SH-SY5Y (cell line): ENCODE measurements at regions not wholly inside any gene's neighbourhood (a gene's known extent, or its start where the extent isn't known, plus 50 kb on each side); places are given as distances from the start of the nearest gene placed in this dataset.

Experiments
- GATA2 ChIP-seq: IDR thresholded peaks from 2 replicates; pipeline ENCODE4 v1.6.1; 2011; ENCODE audit warnings: mild to moderate bottlenecking, low read depth, low read length
- GATA3 ChIP-seq: IDR thresholded peaks from 2 replicates; pipeline ENCODE4 v1.6.1; 2011; ENCODE audit warnings: low read depth, mild to moderate bottlenecking, low read length, moderate library complexity

DNA sequence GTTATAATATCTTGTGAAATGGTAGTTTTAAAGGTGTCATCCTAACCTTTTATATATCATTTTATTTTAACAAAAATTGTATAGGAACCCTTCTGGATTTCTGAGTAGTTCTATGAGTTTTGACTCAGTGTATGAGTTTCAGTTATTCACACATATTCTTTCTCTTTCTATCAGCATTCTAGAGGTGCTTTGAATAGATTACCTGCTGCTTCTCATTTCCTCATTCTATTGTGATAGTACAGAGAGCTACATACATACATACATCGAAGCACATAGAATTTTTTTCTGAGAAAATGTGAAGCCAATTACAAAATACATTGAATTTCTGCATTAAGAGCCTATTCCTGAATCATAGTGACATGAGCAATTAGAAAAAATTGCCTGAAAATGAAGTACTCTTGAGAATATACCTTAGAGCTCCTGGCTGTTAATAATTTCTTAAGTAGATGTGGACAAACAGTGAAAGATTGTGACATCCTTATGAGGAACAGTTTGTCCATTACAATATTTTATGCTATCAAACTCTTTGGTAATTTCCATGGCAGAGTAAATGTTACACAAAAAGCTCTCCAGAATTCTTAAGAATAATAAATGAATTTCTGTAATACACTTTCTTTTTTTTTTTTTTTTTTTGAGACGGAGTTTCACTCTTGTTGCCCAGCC is 556.6 kb downstream of the TRHDE start:
- TF ChIP-seq GATA3 (no peak), GATA2 (no peak)

DNA sequence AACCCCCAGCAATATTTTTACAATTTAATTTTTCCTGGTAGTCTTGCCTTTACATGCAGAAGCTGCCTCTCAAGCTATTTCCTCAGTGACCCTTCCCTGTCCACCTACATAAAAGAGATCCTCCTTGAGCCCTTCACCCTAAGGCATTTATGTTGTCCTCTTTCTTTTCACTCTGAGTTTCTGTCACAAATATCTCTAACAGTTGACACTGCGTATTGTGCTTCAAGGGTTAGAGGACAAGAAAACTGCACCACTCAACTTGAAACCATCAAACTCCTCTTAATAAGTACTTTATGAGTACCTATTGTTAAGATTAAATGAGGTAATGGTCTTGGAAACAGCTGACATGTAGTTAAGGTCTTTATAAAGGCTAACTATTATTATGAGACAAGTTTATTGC is 557.7 kb downstream of the TRHDE start:
- TF ChIP-seq GATA3 (no peak), GATA2 (no peak)

DNA sequence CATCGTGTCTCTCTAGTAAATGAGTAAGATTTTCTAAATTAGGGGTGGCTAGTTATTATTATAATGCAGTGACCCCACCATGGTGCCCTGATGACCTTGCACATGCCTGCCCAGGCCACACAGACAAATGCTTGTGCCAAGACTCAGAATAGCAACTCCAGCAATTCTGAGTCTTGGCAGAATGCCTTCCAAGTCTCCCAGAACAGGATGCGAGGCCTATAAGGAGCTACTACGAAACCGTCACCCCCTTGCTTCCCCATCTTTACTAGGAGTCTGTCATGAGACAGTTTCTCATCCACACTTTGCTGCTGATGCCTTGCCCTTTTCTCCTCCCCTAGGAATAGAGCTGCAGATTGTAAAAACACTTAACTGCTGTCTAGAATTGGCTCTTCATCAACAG is 559.9 kb downstream of the TRHDE start:
- no peak for TF ChIP-seq GATA3

DNA sequence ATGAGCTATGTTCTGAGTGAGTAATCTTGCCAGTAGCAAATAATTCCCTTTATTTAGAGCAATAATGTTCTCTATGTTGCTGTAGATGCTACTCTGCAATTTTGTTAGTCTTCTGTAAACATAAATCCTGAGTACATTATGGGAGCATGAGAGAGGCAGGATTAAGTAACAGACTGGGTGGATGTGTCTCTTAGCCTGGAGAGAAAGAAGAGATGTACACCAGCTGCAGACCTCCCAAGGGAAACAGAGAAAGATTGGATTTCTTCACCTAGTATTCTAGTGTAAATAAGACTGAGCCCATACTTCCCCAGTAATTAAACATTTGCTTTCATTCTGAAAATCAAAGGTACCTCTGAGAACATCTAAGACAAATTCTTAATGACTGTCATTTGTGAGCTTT is 564.0 kb downstream of the TRHDE start:
- TF ChIP-seq GATA2 (no peak), GATA3 (no peak)

DNA sequence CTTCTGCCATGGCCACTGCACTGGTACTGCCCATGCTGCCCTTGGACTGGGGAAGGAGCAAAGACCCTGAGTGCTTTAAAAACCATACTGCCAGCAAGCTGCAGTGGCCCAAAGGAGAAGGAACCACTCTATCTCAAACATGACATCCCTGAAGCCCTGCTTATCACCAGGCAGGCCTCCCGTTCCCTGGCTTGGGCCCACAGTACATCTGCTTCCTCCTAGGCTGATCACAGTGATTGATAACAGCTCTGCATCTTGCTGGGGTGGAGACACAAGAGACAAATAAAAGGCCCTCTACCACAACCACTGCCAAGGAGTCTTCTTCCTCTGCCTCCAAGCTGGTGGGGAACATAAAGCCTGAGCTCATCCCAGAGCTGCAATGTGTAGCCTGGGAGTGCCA is 567.5 kb downstream of the TRHDE start:
- no peak for TF ChIP-seq GATA3
- no peak for TF ChIP-seq GATA2

DNA sequence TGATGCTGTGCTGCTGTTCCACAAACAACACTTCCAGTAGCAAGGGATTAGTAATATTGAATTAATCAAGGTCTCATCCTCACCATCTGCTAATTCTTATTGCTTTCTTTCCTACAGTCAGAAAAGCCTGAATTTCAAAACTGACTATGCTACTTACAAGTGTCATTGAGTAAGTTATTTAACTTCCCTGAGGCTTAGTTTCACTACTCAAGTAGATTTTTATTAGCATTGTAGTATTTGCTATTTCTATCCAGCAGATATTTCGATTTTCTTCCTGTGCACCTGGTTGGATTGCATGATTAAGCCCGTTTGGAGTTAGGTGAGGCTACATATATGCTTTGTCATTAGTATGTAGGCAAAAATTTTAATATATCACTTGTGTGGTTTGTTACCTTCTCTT is 591.5 kb downstream of the TRHDE start:
- TF ChIP-seq GATA3 = no peak
- TF ChIP-seq GATA2 = no peak

DNA sequence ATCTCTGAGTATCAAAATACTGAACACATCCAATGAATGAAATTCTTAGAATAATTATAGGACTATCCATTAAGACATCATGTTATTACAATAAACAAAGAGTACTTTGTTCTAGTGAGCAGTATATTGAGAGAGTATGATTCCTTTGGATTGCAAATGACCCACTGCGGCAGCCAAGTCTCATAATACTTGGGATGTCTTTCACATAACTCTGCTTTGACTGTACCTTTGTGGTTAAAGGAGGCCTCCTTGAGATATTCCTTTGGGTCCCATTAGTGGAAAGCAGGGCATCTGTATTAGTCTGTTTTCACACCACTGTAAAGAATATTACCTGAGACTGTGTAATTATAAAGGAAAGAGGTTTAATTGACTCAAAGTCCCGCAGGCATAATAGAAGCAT is 593.8 kb downstream of the TRHDE start:
- TF ChIP-seq GATA2 (no peak), GATA3 (no peak)

DNA sequence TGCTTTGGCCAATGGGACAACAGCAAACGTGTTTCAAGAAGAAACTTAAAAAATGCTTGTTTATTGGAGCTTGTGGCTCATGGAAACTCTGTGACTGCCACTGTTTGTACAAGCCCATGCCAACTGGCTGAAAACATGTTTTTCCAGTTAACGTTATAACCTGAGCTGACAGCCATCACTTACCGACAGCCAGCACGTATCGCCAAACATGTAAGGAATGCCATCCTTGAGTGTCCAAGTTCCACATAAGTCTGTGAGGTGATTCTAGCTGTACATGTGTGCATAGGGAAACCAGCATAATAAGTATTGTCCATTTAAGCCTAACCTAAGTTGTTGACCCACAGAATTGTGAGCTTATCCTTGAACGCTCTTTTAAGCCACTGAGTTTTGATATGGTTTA is 596.9 kb downstream of the TRHDE start:
- TF ChIP-seq GATA2 (no peak), GATA3 (no peak)

DNA sequence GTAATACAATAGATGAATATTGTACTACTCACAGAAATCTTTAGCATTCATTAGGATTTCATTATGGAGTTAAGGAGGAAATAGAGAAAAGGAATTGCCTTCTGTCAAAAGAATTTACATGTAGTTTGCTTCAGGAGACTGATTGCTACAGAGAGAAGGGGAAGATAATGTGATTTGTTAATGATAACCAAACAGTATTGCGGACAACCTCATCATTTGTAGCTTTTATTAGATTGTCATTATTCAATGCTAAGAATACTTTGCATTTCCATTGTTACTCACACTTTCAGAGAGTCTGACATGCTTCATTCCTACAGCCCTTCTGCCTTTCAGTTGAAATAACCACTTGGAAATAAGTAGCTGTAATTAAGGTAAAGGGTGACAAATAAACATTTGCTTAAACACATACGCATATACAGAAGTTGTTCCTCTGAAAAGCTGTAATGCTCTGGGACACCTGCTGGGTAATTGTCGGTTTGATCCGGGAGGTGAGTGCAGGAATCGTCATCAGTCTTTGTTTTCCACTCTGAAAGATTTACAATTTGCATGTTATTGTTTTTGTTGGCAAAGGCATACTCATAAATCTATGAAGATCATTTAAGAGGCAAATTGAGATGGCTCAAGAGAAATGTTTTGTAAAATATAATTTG is 600.2 kb downstream of the TRHDE start:
- TF ChIP-seq GATA3 = no peak
- no peak for TF ChIP-seq GATA2

DNA sequence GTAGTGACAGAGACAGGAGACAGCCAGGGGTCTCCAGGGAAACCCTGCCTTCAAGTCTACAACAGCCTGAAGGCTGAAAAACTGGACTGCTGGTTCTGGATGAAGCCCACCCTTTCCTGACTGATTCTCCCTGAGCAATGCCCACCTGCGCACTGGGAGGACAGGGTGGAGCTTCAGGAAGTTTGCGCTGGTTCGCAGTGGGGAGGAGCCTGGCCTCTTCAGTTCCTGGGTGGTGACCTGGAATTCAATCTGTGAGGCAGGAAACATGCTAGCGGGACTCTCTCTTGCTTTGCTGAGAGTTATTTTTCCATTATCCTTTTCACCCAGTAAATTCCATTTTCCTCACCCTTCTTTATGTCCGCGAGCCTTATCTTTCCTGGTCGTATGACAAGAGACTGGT is 600.8 kb downstream of the TRHDE start:
- no peak for TF ChIP-seq GATA2
- no peak for TF ChIP-seq GATA3

DNA sequence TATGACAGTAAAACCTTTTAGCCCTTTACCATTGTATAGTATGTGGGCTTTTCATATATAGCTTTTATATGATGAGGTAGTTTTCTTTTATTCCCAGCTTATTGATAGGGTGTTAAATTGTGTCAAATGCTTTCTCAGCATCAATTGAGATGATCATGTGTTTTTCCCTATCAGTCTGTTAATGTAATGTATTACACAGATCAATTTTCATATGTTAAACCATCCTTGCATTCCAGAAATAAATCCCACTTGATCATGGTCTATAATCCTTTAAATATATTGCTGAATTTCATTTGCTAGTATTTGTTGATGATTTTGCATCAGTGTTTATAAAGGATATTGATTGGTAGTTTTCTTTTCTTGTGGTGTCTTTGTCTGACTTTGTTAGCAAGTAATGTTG is 603.9 kb downstream of the TRHDE start:
- TF ChIP-seq GATA3 = no peak
- no peak for TF ChIP-seq GATA2

DNA sequence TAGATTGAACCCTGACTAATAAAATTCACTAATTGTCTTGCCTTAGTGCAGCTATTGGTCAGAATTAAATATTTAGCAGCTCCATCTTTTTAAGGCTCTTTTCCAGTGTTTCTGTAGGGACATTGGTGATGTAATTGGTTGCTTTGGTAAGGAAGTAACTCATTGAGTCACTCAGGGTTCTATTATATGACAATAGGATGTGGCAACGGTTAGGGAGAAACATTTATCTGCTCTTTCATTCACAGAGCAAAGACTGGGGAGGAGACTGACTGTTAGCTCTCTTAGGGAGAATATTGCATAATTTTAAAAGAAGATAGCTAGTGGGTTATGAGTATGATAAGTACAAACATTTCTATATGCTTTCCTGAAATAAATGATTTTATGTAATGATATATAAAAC is 616.5 kb downstream of the TRHDE start:
- TF ChIP-seq GATA3 = no peak
- no peak for TF ChIP-seq GATA2

DNA sequence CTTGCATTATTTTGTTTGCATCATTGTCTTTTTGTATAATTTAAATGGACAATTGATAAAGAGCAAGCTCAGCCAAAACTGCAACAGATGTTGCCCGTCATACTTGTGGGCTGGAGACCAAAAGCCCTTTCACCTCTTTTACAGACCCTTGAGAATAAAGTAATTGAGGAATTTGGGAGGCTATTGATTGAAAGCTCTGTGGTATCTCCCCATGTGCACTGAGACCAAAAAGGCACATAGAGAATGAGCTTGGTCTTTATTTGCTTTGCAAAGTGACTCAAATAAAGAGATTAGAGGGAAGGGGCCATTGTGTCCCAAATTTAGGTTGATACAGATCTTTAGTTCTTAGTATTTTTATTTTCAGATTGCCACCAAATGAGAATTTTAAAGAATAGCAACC is 617.6 kb downstream of the TRHDE start:
- TF ChIP-seq GATA3 = no peak
- no peak for TF ChIP-seq GATA2

DNA sequence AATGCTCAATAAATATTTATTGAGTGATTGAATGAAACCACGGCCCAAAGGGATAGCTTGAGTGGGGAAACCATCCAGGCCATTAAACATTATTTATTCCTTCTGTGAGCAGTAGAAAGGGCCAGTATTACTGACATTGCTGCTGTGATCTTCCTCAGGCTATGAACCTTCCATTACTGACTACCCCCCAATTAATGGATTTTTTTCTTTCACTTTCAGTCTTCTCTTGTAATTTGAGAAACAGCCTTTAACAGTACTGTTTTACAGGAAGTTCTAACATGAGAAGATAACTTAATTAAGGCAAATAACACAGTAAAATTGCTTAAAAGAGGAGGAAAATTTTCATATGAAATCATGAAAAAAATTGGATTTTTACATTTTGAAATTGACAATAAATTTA is 629.5 kb downstream of the TRHDE start:
- no peak for TF ChIP-seq GATA2
- TF ChIP-seq GATA3 = no peak

DNA sequence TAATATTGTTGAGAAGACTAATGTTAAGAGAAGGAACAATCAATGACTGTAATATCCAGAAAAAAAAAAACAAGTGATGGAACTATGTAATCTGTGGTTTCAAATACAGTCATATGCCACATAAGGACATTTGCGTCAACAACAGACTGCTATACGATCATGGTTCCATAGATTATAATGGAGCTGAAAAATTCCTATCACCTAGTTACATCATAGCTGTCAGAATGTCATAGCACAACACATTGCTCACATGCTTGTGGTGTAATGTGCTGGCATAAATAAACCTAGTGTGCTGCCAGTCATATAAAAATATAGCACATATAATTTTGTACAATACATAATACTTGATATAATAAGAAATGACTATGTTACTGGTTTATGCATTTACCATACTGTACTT is 653.5 kb downstream of the TRHDE start:
- TF ChIP-seq GATA2 (no peak), GATA3 (no peak)

DNA sequence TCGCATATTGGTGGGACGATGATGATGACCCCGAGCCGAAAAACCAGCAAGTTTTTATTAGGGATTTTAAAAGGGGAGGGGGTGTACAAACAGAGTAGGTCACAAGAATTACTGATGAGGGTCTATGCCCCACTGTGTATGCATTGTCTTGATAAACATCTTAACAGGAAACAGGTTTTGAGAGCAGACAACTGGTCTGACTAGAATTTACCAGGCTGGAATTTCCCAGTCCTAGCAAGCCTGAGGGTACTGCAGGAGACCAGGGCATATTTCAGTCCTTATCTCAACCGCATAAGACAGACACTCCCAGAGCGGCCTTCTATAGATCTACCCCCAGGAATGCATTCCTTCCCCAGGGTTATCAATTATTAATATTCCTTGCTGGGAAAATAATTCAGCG is 659.7 kb downstream of the TRHDE start:
- peak; percentile 52; the same call in 1 of the 2 replicates for TF ChIP-seq GATA2

DNA sequence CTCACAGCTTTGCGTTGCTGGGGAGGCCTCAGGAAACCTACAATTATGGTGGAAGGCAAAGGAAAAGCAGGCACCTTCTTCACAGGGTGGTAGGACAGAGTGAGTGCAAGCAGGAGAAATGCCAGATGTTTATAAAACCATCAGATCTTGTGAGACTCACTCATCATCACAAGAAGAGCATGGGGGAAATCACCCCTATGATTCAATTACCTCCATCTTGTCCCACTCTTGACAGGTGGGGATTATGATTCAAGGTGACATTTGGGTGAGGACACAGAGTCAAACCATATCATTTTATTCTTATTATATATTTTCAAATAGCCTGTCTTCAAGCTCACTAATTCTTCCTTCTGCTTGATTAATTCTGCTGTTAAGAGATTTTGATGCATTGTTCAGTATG is 665.3 kb downstream of the TRHDE start:
- TF ChIP-seq GATA2 = no peak
- TF ChIP-seq GATA3 = no peak
